ENCODE measurements at regions not wholly inside any gene's neighbourhood (a gene's known extent, or its start where the extent isn't known, plus 50 kb on each side); places are given as distances from the start of the nearest gene placed in this dataset.
"Not testable (repeated sequence)": the region's sequence is repeated elsewhere in the genome, so short reads cannot be mapped to it uniquely, and the experiment has no call there.

GRCh38 chr4:173998471-173999144 is 284.9 kb downstream of the FBXO8 start:
- TF ChIP-seq CTCF (IDR thresholded peaks at IDR 0.05; ENCODE audit: borderline replicate concordance, insufficient read depth, low read depth, low read length): no peak
- no peak overlapping the region for H3K4me3 ChIP-seq (ENCODE audit: low read depth, low read length)

- H3K4me3 ChIP-seq (ENCODE audit: low read depth, low read length): not testable (repeated sequence)
Measured at GRCh38 chr4:173995779-173996178, 287.7 kb downstream of the FBXO8 start.

GRCh38 chr4:173991814-173992213 is 291.7 kb downstream of the FBXO8 start:
- no peak for TF ChIP-seq CTCF (IDR thresholded peaks at IDR 0.05; ENCODE audit: borderline replicate concordance, insufficient read depth, low read depth, low read length)
- H3K4me3 ChIP-seq (ENCODE audit: low read depth, low read length): no peak overlapping the region

- TF ChIP-seq CTCF (IDR thresholded peaks at IDR 0.05; ENCODE audit: borderline replicate concordance, insufficient read depth, low read depth, low read length): no peak
Measured at GRCh38 chr4:173991316-173991715, 292.2 kb downstream of the FBXO8 start.

GRCh38 chr4:173990869-173991210 is 292.6 kb downstream of the FBXO8 start:
- no peak overlapping the region for H3K4me3 ChIP-seq (ENCODE audit: low read depth, low read length)
- TF ChIP-seq CTCF (IDR thresholded peaks at IDR 0.05; ENCODE audit: borderline replicate concordance, insufficient read depth, low read depth, low read length): no peak

More at GRCh38 chr4:173991316-173991715, 292.2 kb downstream of the FBXO8 start:
- H3K4me3 ChIP-seq (ENCODE audit: low read depth, low read length): no peak overlapping the region

GRCh38 chr4:173990126-173990868 is 293.2 kb downstream of the FBXO8 start:
- H3K4me3 ChIP-seq (ENCODE audit: low read depth, low read length): no peak overlapping the region

GRCh38 chr4:173963523-173963922 is 319.9 kb downstream of the FBXO8 start:
- not testable (repeated sequence) for H3K4me3 ChIP-seq (ENCODE audit: low read depth, low read length)

More at GRCh38 chr4:173990126-173990868, 293.2 kb downstream of the FBXO8 start:
- peak; percentile 28; the same call in 1 of the 2 replicates for TF ChIP-seq CTCF (IDR thresholded peaks at IDR 0.05; ENCODE audit: borderline replicate concordance, insufficient read depth, low read depth, low read length)

- no peak for TF ChIP-seq CTCF (IDR thresholded peaks at IDR 0.05; ENCODE audit: borderline replicate concordance, insufficient read depth, low read depth, low read length)
- H3K4me3 ChIP-seq (ENCODE audit: low read depth, low read length): no peak overlapping the region
Measured at GRCh38 chr4:173960398-173960797, 323.1 kb downstream of the FBXO8 start.
